Naive thymus-derived CD4-positive, alpha-beta T cell (primary cell): ENCODE measurements at regions not wholly inside any gene's neighbourhood (a gene's known extent, or its start where the extent isn't known, plus 50 kb on each side); places are given as distances from the start of the nearest gene placed in this dataset.

Experiments used
- ATAC-seq: fragments of 150-1000 bp; cut with Tn5 transposase; 2 replicates; pipeline ENCODE4 v1.10.0; 2021; ENCODE audit warnings: mild to moderate bottlenecking, moderate library complexity
- CTCF ChIA-PET: fragments of 350-600 bp; sonication (Branson Sonifier 250); formaldehyde crosslinking; loops from one replicate; lab custom pipeline; 2021; ENCODE audit warnings: antibody characterized with exemption; lab: Charles Lee
- POLR2A ChIA-PET: fragments of 350-600 bp; sonication (Branson Sonifier 250); formaldehyde crosslinking; loops from one replicate; lab custom pipeline; 2021; ENCODE audit warnings: antibody characterized with exemption, inconsistent platforms; lab: Charles Lee
- DNase-seq, 9 donors: peaks; one replicate each; pipeline versions ENCODE4 v3.0.0 to v3.0.0-alpha.2; 2020 to 2022; ENCODE audit warnings: mixed read lengths in 1 of 9
- H3K27ac ChIP-seq: one replicate; pipeline ENCODE4 v1.7.0; 2013; ENCODE audit warnings: mild to moderate bottlenecking, low read depth, low read length, moderate library complexity
- H3K27me3 ChIP-seq, 2 donors: one replicate each; pipeline ENCODE4 v1.7.0; 2013; ENCODE audit warnings: low read length in 2 of 2, mild to moderate bottlenecking in 2 of 2, moderate library complexity in 2 of 2; ENCODE audit not compliant: control insufficient read depth in 2 of 2, insufficient read depth in 2 of 2
- H3K36me3 ChIP-seq, 3 experiments: 1 replicate in 2 of 3; 2 replicates in 1 of 3; pipeline ENCODE4 v1.7.0; 2013; ENCODE audit warnings: low read length in 3 of 3, mild to moderate bottlenecking in 3 of 3, moderate library complexity in 1 of 3; ENCODE audit not compliant: insufficient read depth in 3 of 3, control insufficient read depth in 2 of 3
- H3K4me1 ChIP-seq, 2 donors: one replicate each; pipeline ENCODE4 v1.7.0; 2013; ENCODE audit warnings: low read length in 2 of 2, mild to moderate bottlenecking in 2 of 2, moderate library complexity in 1 of 2; ENCODE audit not compliant: control insufficient read depth in 2 of 2, insufficient read depth in 2 of 2
- H3K4me3 ChIP-seq: 2 replicates; pipeline ENCODE4 v1.7.0; 2013; ENCODE audit warnings: mild to moderate bottlenecking, low read length
- H3K9me3 ChIP-seq, 3 experiments: 1 replicate in 2 of 3; 2 replicates in 1 of 3; pipeline ENCODE4 v1.7.0; 2013; ENCODE audit warnings: low read length in 3 of 3; ENCODE audit not compliant: control insufficient read depth in 2 of 3
- H3K27ac Mint-ChIP-seq, 9 donors: one replicate each; pipeline ENCODE4 v1.8.0; 2020 to 2022; ENCODE audit warnings: mixed read lengths in 9 of 9, mild to moderate bottlenecking in 8 of 9, moderate library complexity in 5 of 9, inconsistent platforms in 2 of 9
- H3K27me3 Mint-ChIP-seq, 5 donors: one replicate each; pipeline ENCODE4 v1.8.0; 2021 to 2022; ENCODE audit warnings: mixed read lengths in 5 of 5, mild to moderate bottlenecking in 1 of 5
- H3K36me3 Mint-ChIP-seq, 5 donors: one replicate each; pipeline ENCODE4 v1.8.0; 2020 to 2022; ENCODE audit warnings: mixed read lengths in 5 of 5, mild to moderate bottlenecking in 3 of 5, inconsistent platforms in 1 of 5
- H3K4me1 Mint-ChIP-seq, 7 donors: one replicate each; pipeline ENCODE4 v1.8.0; 2020 to 2022; ENCODE audit warnings: mixed read lengths in 7 of 7, mild to moderate bottlenecking in 3 of 7, inconsistent platforms in 1 of 7
- H3K4me3 Mint-ChIP-seq, 10 donors: one replicate each; pipeline ENCODE4 v1.8.0; 2020 to 2022; ENCODE audit warnings: mild to moderate bottlenecking in 10 of 10, mixed read lengths in 10 of 10, moderate library complexity in 6 of 10, inconsistent platforms in 2 of 10
- H3K9me3 Mint-ChIP-seq, 11 donors: one replicate each; pipeline ENCODE4 v1.8.0; 2020 to 2022; ENCODE audit warnings: mixed read lengths in 11 of 11, mild to moderate bottlenecking in 4 of 11, inconsistent platforms in 1 of 11, moderate library complexity in 1 of 11
- intact Hi-C, 2 donors: fragments of 100-400 bp; cut with micrococcal nuclease; formaldehyde crosslinking; loops; one replicate each; pipeline ENCODE4 v1.15.1; 2023

GRCh38 chr12:130098301-130099005, 63.8 kb upstream of the FZD10 start:
- Histone ChIP-seq H3K4me1 (no peaks in the 10 kb centered on the region), H3K4me3 (no peak overlapping the region), H3K36me3 (no peaks in the 10 kb centered on the region), H3K9me3 (no peaks in the 10 kb centered on the region), H3K27ac (no peak overlapping the region), H3K27me3 (no peaks in the 10 kb centered on the region)
- peaks cover 0 to 6% (median 0%) of the 10 kb centered on the region in 7 donors for H3K4me1 Mint-ChIP-seq
- H3K9me3 Mint-ChIP-seq: no peaks in the 10 kb centered on the region
- no peak for DNase-seq
- no peak for ATAC-seq
- H3K4me3 Mint-ChIP-seq: no peak overlapping the region
- peaks cover 0 to 23% (median 11%) of the 10 kb centered on the region in 5 donors for H3K27me3 Mint-ChIP-seq
- no peak overlapping the region for H3K27ac Mint-ChIP-seq
- intact Hi-C loops: no loop called here
- H3K36me3 Mint-ChIP-seq: peaks cover 0 to 3% (median 0%) of the 10 kb centered on the region in 5 donors
- CTCF ChIA-PET: no interaction called here
- POLR2A ChIA-PET: no interaction called here

GRCh38 chr12:130100634-130101362, 61.5 kb upstream of the FZD10 start:
- intact Hi-C loops: no loop called here
- ATAC-seq (no peak), DNase-seq (no peak)
- peaks cover 9 to 37% (median 26%) of the 10 kb centered on the region in 5 donors for H3K27me3 Mint-ChIP-seq
- no peak overlapping the region for H3K27ac Mint-ChIP-seq
- ChIA-PET CTCF (no interaction called here), POLR2A (no interaction called here)
- Histone ChIP-seq H3K27ac (no peak overlapping the region), H3K36me3 (no peaks in the 10 kb centered on the region), H3K4me3 (no peak overlapping the region), H3K4me1 (no peaks in the 10 kb centered on the region), H3K9me3 (no peaks in the 10 kb centered on the region), H3K27me3 (peaks cover 0 to 6% of the 10 kb centered on the region in 2 donors)
- no peak overlapping the region for H3K4me3 Mint-ChIP-seq
- H3K9me3 Mint-ChIP-seq: peaks cover 0 to 4% (median 0%) of the 10 kb centered on the region in 11 donors
- peaks cover 0 to 3% (median 0%) of the 10 kb centered on the region in 5 donors for H3K36me3 Mint-ChIP-seq
- H3K4me1 Mint-ChIP-seq: peaks cover 0 to 12% (median 0%) of the 10 kb centered on the region in 7 donors

- Histone ChIP-seq H3K4me1 (no peaks in the 10 kb centered on the region), H3K36me3 (no peaks in the 10 kb centered on the region), H3K9me3 (no peaks in the 10 kb centered on the region), H3K4me3 (no peak overlapping the region), H3K27me3 (peaks cover 0 to 6% of the 10 kb centered on the region in 2 donors), H3K27ac (no peak overlapping the region)
- CTCF ChIA-PET: no interaction called here
- Mint-ChIP-seq H3K9me3 (peaks cover 0 to 4% (median 0%) of the 10 kb centered on the region in 11 donors), H3K4me1 (peaks cover 0 to 12% (median 0%) of the 10 kb centered on the region in 7 donors), H3K27me3 (peaks cover 9 to 41% (median 26%) of the 10 kb centered on the region in 5 donors), H3K4me3 (no peak overlapping the region), H3K36me3 (peaks cover 0 to 3% (median 0%) of the 10 kb centered on the region in 5 donors), H3K27ac (no peak overlapping the region)
- DNase-seq (no peak), ATAC-seq (no peak)
- intact Hi-C loops: no loop called here
- POLR2A ChIA-PET: no interaction called here
These were observed 60.9 kb upstream of the FZD10 start for GRCh38 chr12:130101370-130101769.

GRCh38 chr12:130102266-130102665, 60.0 kb upstream of the FZD10 start:
- Mint-ChIP-seq H3K4me3 (no peak overlapping the region), H3K4me1 (peaks cover 0 to 12% (median 0%) of the 10 kb centered on the region in 7 donors), H3K27ac (no peak overlapping the region), H3K36me3 (peaks cover 0 to 3% (median 0%) of the 10 kb centered on the region in 5 donors), H3K9me3 (peaks cover 0 to 4% (median 0%) of the 10 kb centered on the region in 11 donors), H3K27me3 (peaks cover 9 to 41% (median 27%) of the 10 kb centered on the region in 5 donors)
- ChIA-PET CTCF (no interaction called here), POLR2A (no interaction called here)
- Histone ChIP-seq H3K27ac (no peak overlapping the region), H3K4me1 (no peaks in the 10 kb centered on the region), H3K9me3 (no peaks in the 10 kb centered on the region), H3K4me3 (no peak overlapping the region), H3K36me3 (no peaks in the 10 kb centered on the region), H3K27me3 (peaks cover 0 to 6% of the 10 kb centered on the region in 2 donors)
- intact Hi-C loops: no loop called here
- DNase-seq (no peak), ATAC-seq (no peak)

GRCh38 chr12:130104571-130105106, 57.6 kb upstream of the FZD10 start:
- Histone ChIP-seq H3K9me3 (no peaks in the 10 kb centered on the region), H3K27me3 (peaks cover 0 to 6% of the 10 kb centered on the region in 2 donors), H3K36me3 (no peaks in the 10 kb centered on the region), H3K4me1 (no peaks in the 10 kb centered on the region), H3K4me3 (no peak overlapping the region), H3K27ac (no peak overlapping the region)
- Mint-ChIP-seq H3K36me3 (peaks cover 0 to 9% (median 0%) of the 10 kb centered on the region in 5 donors), H3K27me3 (peaks cover 9 to 36% (median 27%) of the 10 kb centered on the region in 5 donors), H3K4me3 (peak overlapping the region in 1 of 10 donors; percentile 32), H3K4me1 (peaks cover 0 to 12% (median 0%) of the 10 kb centered on the region in 7 donors), H3K9me3 (peaks cover 3 to 18% (median 6%) of the 10 kb centered on the region in 11 donors), H3K27ac (no peak overlapping the region)
- DNase-seq (no peak), ATAC-seq (no peak)
- ChIA-PET POLR2A (no interaction called here), CTCF (no interaction called here)
- intact Hi-C loops: no loop called here

- no peak overlapping the region for H3K27ac ChIP-seq
- Mint-ChIP-seq H3K9me3 (peaks cover 0 to 29% (median 8%) of the 10 kb centered on the region in 11 donors), H3K36me3 (peaks cover 0 to 10% (median 5%) of the 10 kb centered on the region in 5 donors), H3K4me1 (peaks cover 0 to 9% (median 0%) of the 10 kb centered on the region in 7 donors), H3K4me3 (no peak overlapping the region), H3K27me3 (peaks cover 3 to 37% (median 29%) of the 10 kb centered on the region in 5 donors), H3K27ac (peak overlapping the region in 1 of 9 donors; percentile 86)
- H3K27me3 ChIP-seq: peaks cover 0 to 4% of the 10 kb centered on the region in 2 donors
- ATAC-seq (no peak), DNase-seq (no peak)
- ChIA-PET POLR2A (no interaction called here), CTCF (no interaction called here)
- intact Hi-C loops: no loop called here
- H3K4me3 ChIP-seq: no peak overlapping the region
- H3K4me1 ChIP-seq: no peaks in the 10 kb centered on the region
- no peaks in the 10 kb centered on the region for H3K9me3 ChIP-seq
- H3K36me3 ChIP-seq: no peaks in the 10 kb centered on the region
These were observed 53.0 kb upstream of the FZD10 start for GRCh38 chr12:130109062-130109945.
